ENCODE measurements at regions not wholly inside any gene's neighbourhood (a gene's known extent, or its start where the extent isn't known, plus 50 kb on each side); places are given as distances from the start of the nearest gene placed in this dataset.

- in situ Hi-C loops (cut with HindIII; ENCODE audit: low pct_unique_long_range_greater_than_20kb, low sequenced_read_pairs), result no loop called here
- intact Hi-C loops (cut with micrococcal nuclease; ENCODE audit: unreplicated experiment), result no loop called here
- no peaks in the 10 kb centered on the region for H3K27me3 ChIP-seq (ENCODE audit: control insufficient read depth, insufficient read depth, low read length)
- no peaks in the 10 kb centered on the region; the same call in 1 of the 2 replicates for H3K4me1 ChIP-seq (ENCODE audit: control insufficient read depth, insufficient read depth, low read length)
- DNase-seq (ENCODE audit: low read depth, low spot score) (no peak), ATAC-seq (no peak)
- no TSS peak for BruUV-seq (replicated peaks)
- no peaks in the 10 kb centered on the region for H3K36me3 ChIP-seq (ENCODE audit: control insufficient read depth, insufficient read depth, low read length)
- 0 out of 2 replicates have a peak, but pooled peaks cover 6% of the 10 kb centered on the region for H3K9me3 ChIP-seq (ENCODE audit: control insufficient read depth, insufficient read depth, low read depth, low read length)
- H3K4me3 ChIP-seq (ENCODE audit: low read depth in 2 of 2, low read length in 2 of 2), result no peak overlapping the region
- no peak for TF ChIP-seq TCF7L2 (IDR thresholded peaks at IDR 0.05; ENCODE audit: low read depth, low read length)
- no peak for TF ChIP-seq POLR2AphosphoS5 (IDR thresholded peaks at IDR 0.05; ENCODE audit: low read depth, low read length)
- TF ChIP-seq REST (IDR thresholded peaks at IDR 0.05; ENCODE audit: insufficient read depth in 1 of 2, low read depth in 2 of 2, low read length in 1 of 2), result no peak
- TF ChIP-seq CTCF (IDR thresholded peaks at IDR 0.05), result no peak
- no peak for TF ChIP-seq SIN3A (IDR thresholded peaks at IDR 0.05; ENCODE audit: borderline replicate concordance, insufficient read depth, low read depth, low read length)
- POLR2A ChIA-PET, result no interaction called here
- no peak overlapping the region for H3K27ac ChIP-seq (ENCODE audit: low read length)
- CTCF ChIA-PET, result no interaction called here
Observed at GRCh38 chr2:172182624-172183023, 79.9 kb upstream of the DLX2 start.

- no peaks in the 10 kb centered on the region for H3K36me3 ChIP-seq (ENCODE audit: control insufficient read depth, insufficient read depth, low read length)
- TF ChIP-seq TCF7L2 (IDR thresholded peaks at IDR 0.05; ENCODE audit: low read depth, low read length) (no peak), POLR2AphosphoS5 (IDR thresholded peaks at IDR 0.05; ENCODE audit: low read depth, low read length) (no peak), REST (IDR thresholded peaks at IDR 0.05; ENCODE audit: insufficient read depth in 1 of 2, low read depth in 2 of 2, low read length in 1 of 2) (no peak), SIN3A (IDR thresholded peaks at IDR 0.05; ENCODE audit: borderline replicate concordance, insufficient read depth, low read depth, low read length) (no peak), CTCF (IDR thresholded peaks at IDR 0.05) (no peak)
- DNase-seq (ENCODE audit: low read depth, low spot score) (no peak), ATAC-seq (no peak)
- POLR2A ChIA-PET, result no interaction called here
- H3K4me1 ChIP-seq (ENCODE audit: control insufficient read depth, insufficient read depth, low read length), result no peaks in the 10 kb centered on the region
- in situ Hi-C loops (cut with HindIII; ENCODE audit: low pct_unique_long_range_greater_than_20kb, low sequenced_read_pairs) (no loop called here), intact Hi-C loops (cut with micrococcal nuclease; ENCODE audit: unreplicated experiment) (no loop called here)
- CTCF ChIA-PET, result no interaction called here
- no peak overlapping the region for H3K4me3 ChIP-seq (ENCODE audit: low read depth in 2 of 2, low read length in 2 of 2)
- no peak overlapping the region for H3K27ac ChIP-seq (ENCODE audit: low read length)
- no peaks in the 10 kb centered on the region for H3K27me3 ChIP-seq (ENCODE audit: control insufficient read depth, insufficient read depth, low read length)
- H3K9me3 ChIP-seq (ENCODE audit: control insufficient read depth, insufficient read depth, low read depth, low read length), result peaks cover 15% of the 10 kb centered on the region; the same call in 1 of the 2 replicates
- no TSS peak for BruUV-seq (replicated peaks)
Observed at GRCh38 chr2:172193331-172194089, 90.8 kb upstream of the DLX2 start.

Measured in Panc1 (cell line).